ENCODE measurements at regions not wholly inside any gene's neighbourhood (a gene's known extent, or its start where the extent isn't known, plus 50 kb on each side); places are given as distances from the start of the nearest gene placed in this dataset.

- no peak for TF ChIP-seq POLR2A (IDR thresholded peaks at IDR 0.05)
- TF ChIP-seq CTCF (IDR thresholded peaks at IDR 0.05): no peak
- no peak for TF ChIP-seq EP300 (IDR thresholded peaks at IDR 0.05)
Observed at GRCh38 chr3:193942516-193943055, 193.4 kb upstream of the HES1 start.
